HG02852 (cell line): ENCODE measurements at regions not wholly inside any gene's neighbourhood (a gene's known extent, or its start where the extent isn't known, plus 50 kb on each side); places are given as distances from the start of the nearest gene placed in this dataset.
"Not testable (repeated sequence)": the region's sequence is repeated elsewhere in the genome, so short reads cannot be mapped to it uniquely, and the experiment has no call there.

Source experiments
- ATAC-seq: cut with Tn5 transposase; IDR thresholded peaks from one replicate; pipeline ENCODE4 v1.9.1; 2021; ENCODE audit warnings: mild to moderate bottlenecking, moderate library complexity; ENCODE audit not compliant: unreplicated experiment

GRCh38 chr7:118404211-118404610 lies 179.7 kb downstream of the ANKRD7 start:
- ATAC-seq: no peak

GRCh38 chr7:118418433-118418832 lies 193.9 kb downstream of the ANKRD7 start:
- ATAC-seq: no peak

DNA sequence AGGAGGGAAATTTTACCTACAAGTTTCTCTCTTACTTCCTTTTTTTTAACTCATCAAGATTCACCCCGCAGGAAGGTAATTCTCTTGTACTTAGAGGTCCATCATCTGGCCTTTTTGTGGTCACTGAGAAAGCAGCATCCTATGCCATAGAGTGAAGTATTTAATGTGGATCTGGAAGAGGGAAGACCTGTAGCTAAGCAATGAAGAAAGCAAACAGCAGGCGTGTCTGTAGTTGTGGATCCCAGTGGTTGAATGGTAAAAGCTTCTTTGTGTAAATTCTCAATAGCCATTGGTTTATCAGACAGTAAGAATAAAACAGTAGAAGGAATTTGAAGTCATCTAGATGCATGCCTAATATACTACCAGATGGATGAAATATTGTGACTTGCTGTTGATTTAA lies 196.4 kb downstream of the ANKRD7 start:
- no peak for ATAC-seq

GRCh38 chr7:118429141-118429540 lies 204.6 kb downstream of the ANKRD7 start:
- no peak for ATAC-seq

DNA sequence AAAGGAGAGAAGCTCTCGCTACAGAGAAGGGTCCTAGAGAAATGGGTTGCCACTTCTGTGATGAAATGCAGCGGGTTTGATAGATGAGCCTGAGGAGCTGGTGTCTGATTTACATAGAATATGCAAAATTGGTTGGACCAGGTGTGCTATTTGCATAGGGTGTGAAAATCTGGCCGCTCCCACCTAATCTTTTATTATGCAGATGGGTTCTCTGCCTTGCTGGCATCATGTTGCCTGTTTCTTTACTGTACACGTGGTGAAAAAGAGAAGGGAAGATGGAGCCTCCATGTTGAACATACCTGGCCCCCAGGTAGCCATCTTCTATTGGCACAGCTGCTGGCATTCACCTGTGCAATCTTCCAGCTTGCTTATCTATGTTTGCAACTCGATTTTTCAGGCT lies 212.2 kb downstream of the ANKRD7 start:
- no peak for ATAC-seq

DNA sequence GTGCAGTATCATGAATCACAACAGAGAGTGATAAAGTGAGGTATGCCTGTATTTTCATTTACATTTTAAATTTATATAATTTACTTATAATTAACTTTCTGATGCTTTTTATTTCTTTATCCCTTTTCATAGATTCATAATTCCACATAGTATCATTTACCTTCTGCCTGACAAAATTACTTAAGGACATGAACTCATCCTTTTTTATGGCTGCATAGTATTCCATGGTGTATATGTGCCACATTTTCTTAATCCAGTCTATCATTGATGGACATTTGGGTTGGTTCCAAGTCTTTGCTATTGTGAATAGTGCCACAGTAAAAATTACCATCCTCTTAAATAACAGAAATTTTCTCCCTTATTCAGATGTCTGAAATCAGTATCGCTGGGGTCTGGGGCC lies 224.5 kb downstream of the ANKRD7 start:
- ATAC-seq: not testable (repeated sequence)

DNA sequence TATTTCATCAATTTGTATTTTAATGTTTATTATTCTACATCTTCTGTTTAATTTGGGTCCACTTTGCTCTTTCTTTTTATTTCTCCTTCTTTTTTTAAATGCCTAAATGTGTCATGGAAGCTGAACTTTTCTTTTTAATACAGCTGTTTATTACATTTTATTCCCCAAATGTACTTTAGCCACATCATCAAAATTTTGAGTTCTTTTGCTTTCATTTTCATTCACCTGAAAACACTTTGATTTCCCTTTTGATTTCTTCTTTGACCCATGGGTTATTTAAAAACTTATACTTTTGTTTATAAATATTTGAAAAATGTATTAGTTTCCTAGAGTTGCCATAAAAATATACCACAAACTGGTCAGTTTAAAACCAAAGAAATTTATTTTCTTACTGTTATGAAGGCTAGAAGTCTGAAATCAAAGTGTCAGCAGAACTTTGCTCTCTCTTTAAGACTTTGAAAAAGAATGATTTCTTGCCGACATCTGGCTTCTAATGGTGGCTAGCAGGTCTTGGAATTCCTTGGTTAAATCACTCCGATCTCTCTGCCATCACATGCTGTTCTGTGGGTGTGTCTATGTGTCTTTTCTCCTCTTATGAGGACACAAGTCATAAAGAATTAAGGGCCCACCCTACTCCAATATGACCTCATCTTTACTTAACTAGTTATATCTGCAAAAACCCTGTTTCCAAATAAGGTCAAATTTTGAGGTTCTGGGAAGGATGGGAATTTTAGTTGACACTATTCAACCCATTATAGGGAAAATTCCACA lies 225.5 kb downstream of the ANKRD7 start:
- ATAC-seq: no peak

DNA sequence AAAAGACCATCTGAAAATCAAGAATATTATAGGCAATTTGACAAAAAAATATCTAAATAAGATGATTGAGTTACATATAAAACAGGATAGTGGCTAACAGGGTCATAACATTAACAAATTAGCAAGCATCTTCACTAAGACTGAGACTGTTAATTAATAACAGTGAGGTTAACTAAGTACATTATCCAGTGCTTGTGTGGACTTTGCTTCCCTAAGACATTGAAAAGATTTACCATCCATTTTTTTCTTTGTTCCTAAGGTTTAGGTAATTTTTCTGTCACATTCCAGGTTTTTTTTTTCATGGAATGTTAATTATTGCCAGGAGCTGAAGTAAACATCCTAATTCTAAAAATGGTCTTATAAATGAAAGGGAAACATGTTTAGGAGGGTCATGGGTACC lies 227.6 kb downstream of the ANKRD7 start:
- no peak for ATAC-seq

DNA sequence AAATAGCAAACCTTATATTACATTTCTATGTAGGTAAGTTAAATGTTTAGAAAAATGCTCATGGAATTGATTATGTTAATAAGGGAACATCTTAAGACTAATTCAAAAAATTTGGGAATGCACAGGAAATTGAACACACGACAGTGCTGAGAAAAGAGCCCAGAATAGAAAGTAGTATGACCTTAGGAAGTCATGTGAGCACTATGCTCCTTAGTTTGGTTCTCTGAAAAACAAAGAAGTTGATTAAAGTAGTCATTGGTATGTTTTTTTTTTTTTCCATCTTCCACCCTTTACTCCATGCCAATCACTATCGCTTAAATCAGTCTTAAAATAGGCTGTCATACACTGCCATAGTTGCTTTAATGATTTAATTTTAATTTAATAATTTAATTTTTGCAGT lies 242.9 kb downstream of the ANKRD7 start:
- no peak for ATAC-seq

- ATAC-seq: no peak
Measured at GRCh38 chr7:118472581-118472980, 248.1 kb downstream of the ANKRD7 start.

GRCh38 chr7:118473271-118473670 lies 248.8 kb downstream of the ANKRD7 start:
- ATAC-seq: no peak

DNA sequence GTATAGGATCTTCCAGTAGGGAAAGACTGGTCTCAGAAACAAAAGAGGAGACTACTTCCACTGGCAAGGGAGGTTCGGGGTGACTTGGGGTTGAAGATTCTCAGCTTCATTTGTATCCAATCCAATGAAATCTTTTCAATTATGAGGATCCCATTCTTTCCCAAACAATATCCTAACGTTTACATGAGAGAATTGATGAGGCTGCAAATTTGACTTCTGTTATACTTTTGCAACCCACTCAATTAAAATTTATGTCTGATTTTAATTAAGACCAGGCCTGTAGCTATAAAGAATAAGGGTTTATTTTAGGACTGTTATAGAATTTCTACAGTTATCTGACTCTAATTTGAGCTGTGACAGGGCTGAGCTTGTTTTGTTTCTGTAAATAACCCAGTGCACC lies 251.5 kb downstream of the ANKRD7 start:
- no peak for ATAC-seq

DNA sequence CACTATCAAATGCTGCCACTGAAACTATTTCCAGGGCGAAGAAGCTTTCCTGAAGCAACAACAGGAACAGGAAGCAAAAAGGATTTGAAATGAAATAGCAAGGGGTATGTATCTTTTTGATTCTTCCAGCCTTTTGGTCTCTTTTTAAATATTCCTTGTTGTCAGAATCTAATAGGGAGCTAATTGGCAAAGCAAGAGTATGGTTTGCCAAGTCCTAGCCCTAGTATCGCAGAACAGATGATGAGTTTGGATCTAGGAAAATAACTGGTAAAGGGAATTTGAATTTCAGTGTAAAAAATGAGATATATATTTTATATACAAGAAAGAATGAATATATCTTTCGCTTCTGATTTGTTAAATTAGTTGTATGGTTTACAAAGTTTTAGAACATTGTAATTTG lies 252.5 kb downstream of the ANKRD7 start:
- no peak for ATAC-seq

DNA sequence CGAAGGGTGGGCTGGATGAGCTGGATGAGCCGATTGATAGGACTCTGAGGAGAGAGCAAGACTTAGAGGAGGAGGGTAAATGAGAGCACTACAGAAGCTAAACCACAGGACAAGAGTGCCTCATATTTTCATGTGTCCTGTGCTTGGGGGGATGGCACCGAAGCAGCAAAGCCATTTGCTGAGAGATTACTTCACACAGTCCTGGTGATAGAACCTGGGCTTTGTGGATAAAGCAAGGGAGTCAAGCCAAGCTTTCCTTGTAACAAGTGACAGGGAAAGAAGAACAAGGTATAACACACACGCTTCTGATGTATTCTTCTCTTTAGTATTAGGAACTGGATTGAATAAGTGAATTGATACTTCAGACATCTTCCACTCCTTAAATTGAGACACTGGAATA lies 253.7 kb downstream of the ANKRD7 start:
- no peak for ATAC-seq

- ATAC-seq: no peak
Measured at GRCh38 chr7:118478931-118479330, 254.4 kb downstream of the ANKRD7 start.

- no peak for ATAC-seq
Measured at GRCh38 chr7:118492466-118492865, 268.0 kb downstream of the ANKRD7 start.

DNA sequence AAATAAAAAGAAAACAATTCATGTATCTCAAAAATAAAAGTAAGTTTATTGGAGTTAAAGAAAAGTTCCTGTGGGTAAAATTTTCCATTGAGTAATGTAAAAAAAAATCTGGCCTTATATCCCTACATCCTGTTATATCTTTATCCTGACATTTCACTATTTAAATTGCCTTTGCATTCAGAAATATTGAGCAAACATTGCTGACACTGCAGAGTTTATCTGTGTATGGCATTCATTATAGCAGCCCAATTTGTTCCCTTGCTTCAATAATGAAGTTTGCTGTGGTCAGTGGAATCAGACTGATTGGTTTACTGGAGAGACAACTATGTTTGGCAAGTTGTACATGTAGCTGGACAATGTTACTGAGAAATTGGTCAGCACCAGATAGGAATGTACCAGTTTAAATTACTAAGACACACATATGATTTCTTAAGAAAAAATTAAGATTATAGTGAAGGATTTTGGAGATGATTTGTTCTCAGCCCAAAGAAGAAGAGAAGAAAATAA lies 271.7 kb downstream of the ANKRD7 start:
- ATAC-seq: no peak

- no peak for ATAC-seq
Measured at GRCh38 chr7:118502235-118502634, 277.7 kb downstream of the ANKRD7 start.

DNA sequence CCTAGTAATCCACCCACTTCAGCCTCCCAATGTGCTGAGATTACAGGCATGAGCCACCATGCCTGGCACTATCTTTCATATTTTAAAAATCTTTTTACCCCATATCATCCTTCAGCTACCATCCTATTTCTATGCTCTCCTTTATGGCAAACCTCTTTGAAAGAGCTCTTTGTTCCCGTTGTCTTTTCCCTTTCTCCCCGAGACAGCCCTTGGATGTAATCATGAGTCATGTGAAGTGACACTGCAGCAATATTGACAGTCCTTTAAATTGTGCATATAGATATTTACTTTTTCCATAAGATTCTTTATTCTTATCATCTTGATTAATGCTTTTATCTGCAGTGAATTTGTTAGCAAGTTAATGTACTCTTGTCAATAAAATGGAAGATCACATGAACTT lies 286.6 kb downstream of the ANKRD7 start:
- ATAC-seq: no peak

GRCh38 chr7:118517275-118517674 lies 292.8 kb downstream of the ANKRD7 start:
- no peak for ATAC-seq

DNA sequence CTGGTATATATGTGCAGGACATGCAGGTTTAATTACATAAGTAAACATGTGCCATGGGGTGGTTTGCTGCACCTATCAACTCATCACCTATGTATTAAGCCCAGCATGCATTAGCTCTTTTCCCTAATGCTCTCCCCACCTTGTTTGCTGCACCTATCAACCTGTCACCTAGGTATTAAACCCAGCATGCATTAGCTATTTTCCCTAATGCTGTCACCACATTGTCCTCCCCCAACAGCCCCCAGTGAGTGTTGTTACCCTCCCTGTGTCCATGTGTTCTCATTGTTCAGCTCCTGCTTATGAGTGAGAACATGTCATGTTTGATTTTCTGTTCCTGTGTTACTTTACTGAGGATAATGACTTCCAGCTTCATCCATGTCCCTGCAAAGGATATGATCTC lies 300.5 kb downstream of the ANKRD7 start:
- ATAC-seq: no peak

DNA sequence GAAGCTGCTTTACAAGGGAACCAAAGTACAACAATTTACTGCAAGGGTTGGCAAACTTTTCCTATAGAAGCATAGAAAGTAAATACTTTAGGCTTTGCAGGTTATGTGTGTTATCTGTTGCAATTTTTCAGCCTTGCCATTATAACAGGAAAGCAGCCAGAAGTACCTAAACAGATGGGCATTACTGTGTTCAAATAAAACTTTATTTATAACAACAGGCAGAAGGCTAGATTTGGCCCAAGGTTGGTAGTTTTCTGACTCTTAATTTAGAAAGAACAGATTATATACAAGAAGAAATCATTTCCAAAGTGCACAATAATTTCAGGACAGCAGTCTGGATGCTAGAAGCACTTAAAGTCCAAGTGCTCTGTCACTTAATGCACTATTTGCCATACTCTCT lies 307.1 kb downstream of the ANKRD7 start:
- ATAC-seq: no peak

DNA sequence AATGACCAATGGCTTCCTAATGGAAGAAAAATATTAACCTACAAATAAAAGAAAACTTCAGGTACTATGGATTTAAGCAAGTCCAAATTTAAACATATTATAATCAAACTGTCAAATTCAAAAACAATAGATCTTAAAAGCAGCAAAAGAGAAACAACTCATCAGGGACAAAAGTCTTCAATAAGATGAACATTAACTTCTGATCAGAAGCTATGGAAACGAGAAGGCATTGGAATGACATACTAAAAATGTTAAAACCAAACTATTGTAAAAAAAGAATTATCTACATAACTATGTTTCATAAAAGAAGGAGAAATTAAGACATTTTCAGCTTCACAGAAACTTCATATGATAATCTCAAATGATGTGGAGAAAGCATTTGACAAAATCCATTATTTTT lies 334.7 kb downstream of the ANKRD7 start:
- no peak for ATAC-seq
